RWPE1 (cell line): ENCODE measurements at regions not wholly inside any gene's neighbourhood (a gene's known extent, or its start where the extent isn't known, plus 50 kb on each side); places are given as distances from the start of the nearest gene placed in this dataset.

Source experiments
- CTCF ChIA-PET: fragments of 350-600 bp; sonication (Branson Sonifier 250); formaldehyde crosslinking; extraction: SDS; loops from one replicate; lab custom pipeline; 2021; lab: Yijun Ruan, JAX
- POLR2A ChIA-PET: fragments of 400-600 bp; formaldehyde crosslinking; extraction: SDS; loops from one replicate; lab custom pipeline; 2020; ENCODE audit warnings: antibody characterized with exemption; ENCODE audit not compliant: low non-redundant PET; lab: Yijun Ruan, JAX
- DNase-seq: peaks from one replicate; pipeline ENCODE4 v3.0.0; 2012; ENCODE audit warnings: low spot score
- H3K27ac ChIP-seq: fragments of 450-650 bp; 2 replicates; pipeline ENCODE4 v1.5.1; 2017
- TF ChIP-seq, protein P1 (sequence below): fragments of 450-650 bp; conservative IDR thresholded peaks from 2 replicates; pipeline ENCODE4 v1.5.1; 2017; ENCODE audit warnings: low read depth, mild to moderate bottlenecking

DNA sequence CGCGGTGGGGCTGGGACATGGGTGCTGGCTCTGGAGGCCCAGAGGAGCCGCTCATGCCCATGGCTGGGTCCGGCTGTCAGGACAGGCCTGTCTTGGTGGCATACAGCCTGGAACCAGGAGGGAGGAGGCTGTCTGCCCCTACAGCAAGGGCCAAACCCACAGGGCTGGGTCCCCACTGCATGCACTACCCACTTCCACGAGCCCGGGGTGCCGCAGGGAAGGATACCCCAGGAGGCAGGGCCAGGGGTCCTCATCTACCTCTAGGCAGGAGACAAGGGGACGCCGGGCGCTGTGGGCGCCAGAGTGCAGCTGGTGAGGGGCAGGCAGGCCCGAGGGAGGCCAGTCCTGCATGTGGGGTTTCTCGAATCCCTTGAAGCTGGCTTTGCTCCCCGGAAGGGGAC lies 95.1 kb upstream of the GPC1 start:
- ChIA-PET POLR2A (no interaction called here), CTCF (no interaction called here)
- DNase-seq = no peak
- no peak overlapping the region for H3K27ac ChIP-seq
- TF ChIP-seq, protein P1, sequence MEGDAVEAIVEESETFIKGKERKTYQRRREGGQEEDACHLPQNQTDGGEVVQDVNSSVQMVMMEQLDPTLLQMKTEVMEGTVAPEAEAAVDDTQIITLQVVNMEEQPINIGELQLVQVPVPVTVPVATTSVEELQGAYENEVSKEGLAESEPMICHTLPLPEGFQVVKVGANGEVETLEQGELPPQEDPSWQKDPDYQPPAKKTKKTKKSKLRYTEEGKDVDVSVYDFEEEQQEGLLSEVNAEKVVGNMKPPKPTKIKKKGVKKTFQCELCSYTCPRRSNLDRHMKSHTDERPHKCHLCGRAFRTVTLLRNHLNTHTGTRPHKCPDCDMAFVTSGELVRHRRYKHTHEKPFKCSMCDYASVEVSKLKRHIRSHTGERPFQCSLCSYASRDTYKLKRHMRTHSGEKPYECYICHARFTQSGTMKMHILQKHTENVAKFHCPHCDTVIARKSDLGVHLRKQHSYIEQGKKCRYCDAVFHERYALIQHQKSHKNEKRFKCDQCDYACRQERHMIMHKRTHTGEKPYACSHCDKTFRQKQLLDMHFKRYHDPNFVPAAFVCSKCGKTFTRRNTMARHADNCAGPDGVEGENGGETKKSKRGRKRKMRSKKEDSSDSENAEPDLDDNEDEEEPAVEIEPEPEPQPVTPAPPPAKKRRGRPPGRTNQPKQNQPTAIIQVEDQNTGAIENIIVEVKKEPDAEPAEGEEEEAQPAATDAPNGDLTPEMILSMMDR = no peak

DNA sequence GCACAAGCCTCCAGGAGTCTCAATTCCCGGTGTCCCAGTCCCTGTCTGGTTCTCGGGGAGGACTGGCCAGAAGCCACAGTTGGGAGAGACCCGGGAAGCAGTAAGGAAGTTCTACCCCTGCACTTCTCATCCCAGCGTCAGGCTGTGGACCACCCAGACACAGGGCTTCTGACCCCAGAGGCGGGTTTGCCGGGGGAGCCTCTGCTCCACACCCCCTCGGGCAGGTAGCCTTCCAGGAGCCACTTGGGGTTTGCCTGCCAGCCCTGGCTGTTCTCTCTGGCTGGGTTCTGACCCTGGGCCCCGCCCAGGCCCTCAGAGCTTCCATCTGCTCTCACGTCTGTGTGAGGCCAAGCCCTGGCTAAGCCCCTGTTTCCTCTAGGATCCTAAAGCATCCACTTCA lies 94.4 kb upstream of the GPC1 start:
- TF ChIP-seq, protein P1 = no peak
- no peak overlapping the region for H3K27ac ChIP-seq
- POLR2A ChIA-PET = no interaction called here
- DNase-seq = no peak
- CTCF ChIA-PET = no interaction called here

DNA sequence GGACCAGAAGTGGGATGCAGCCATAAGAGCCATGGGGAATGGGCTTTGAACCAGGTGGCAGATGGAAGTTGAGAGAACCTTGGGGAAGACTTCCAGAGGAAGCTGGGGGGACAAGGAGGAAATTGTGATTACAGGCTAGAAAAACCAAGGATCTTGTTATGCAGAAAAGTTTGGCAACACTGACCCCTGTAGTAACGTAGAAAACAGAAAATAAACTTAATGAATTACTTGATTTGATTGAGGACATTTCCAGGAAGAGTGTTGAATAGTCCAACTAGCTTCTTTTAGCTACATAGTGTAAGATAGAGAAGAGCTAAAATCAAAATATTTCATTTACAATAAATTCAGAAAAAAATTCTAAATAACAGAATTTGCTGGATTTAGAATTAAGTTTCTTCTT lies 91.9 kb upstream of the GPC1 start:
- TF ChIP-seq, protein P1 = no peak
- H3K27ac ChIP-seq = no peak overlapping the region
- ChIA-PET POLR2A (no interaction called here), CTCF (interaction anchor here (1.0 kb wide), 1 partner anchor 93 kb away, joined by 5 read pairs; no protein-coding TSS in a partner anchor)
- no peak for DNase-seq

DNA sequence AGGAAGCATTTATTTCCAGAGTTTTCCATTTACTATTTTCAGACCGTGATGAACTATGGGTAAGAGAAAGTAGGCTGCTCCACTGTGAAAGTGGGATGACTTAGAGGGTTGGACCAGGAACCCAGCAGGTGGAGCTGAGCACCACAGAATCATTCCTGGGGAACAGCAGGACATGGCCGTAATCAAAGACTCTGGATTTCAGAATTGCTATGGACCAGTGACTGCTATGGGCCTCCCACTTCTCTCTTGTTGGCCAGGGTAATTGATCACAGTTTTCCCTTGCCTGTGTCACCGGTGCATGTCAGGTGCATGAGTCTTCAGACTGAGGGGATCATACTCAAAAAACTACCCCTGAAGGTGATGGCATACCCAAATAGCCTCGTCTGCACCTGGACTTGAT lies 90.6 kb upstream of the GPC1 start:
- no peak overlapping the region for H3K27ac ChIP-seq
- POLR2A ChIA-PET = no interaction called here
- CTCF ChIA-PET = no interaction called here
- no peak for DNase-seq
- TF ChIP-seq, protein P1 = no peak

DNA sequence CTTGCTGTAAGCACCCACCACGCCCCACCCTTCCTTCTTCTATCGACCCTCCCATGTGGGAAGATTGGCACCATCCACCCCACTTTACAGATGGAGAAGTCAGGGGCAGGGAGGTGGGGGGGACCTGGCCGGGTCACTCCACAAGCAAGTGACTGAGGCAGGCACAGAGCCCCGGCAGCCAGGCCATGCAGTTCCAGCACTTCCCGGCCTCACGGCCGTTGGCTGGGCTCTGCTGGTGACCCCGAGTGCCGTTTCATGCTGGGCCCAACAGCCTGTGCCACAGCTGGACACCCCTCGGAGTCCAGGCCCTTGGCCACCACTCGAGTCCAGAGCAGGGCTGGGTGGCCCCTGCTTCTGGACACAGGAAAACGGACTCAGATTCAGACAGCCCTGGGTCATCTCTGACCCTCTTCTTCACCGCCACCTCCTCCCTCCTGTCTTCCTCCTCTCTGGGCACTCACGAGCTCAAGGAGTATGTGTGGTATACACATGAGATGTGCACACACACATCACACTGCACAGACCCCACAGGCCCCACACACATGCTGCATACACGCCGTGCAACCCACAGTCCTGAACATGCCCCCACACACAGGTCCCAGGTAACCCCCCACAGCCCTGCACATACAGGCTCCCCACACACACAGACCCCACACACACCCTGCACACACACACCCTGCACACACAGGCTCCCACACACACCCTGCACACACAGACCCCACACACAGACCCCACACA lies 89.3 kb upstream of the GPC1 start:
- POLR2A ChIA-PET = no interaction called here
- H3K27ac ChIP-seq = no peak overlapping the region

DNA sequence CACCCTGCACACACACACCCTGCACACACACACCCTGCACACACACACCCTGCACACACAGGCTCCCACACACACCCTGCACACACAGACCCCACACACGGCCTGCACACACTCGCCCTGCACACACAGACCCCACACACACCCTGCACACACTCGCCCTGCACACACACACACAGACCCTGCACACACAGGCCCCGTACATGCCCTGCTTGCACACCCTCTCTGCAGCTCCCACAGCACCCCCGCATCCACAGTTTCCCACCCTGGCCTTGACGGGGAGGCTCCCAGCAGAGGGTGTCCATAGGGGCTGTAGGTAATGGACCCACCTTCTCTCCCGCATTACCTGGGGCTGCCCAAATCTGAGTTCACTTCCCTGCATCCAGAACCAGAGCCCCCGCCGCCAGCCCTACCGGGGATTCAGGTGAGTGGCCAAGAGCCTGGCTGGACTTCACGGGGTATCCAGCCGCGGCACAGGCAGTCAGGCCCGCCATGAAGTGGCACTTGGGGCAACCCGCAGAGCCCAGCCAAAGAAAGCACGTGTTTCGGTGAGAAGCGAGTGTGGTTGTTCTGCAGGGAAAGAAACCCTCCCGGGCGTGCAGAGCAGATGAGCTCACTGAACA lies 88.6 kb upstream of the GPC1 start:
- TF ChIP-seq, protein P1 = no peak
- DNase-seq = no peak
- H3K27ac ChIP-seq = no peak overlapping the region
- POLR2A ChIA-PET = no interaction called here
- CTCF ChIA-PET = interaction anchor here (0.6 kb wide), 1 partner anchor 116 kb away, joined by 3 read pairs; no protein-coding TSS in a partner anchor

More for the DNA sequence above, 89.3 kb upstream of the GPC1 start:
- no peak for DNase-seq
- TF ChIP-seq, protein P1 = no peak
- CTCF ChIA-PET = no interaction called here
